Liver (tissue), 8 donors: ENCODE measurements at regions not wholly inside any gene's neighbourhood (a gene's known extent, or its start where the extent isn't known, plus 50 kb on each side); places are given as distances from the start of the nearest gene placed in this dataset.

Experiments used
- DNase-seq: peaks from one replicate; pipeline ENCODE4 v3.0.0-alpha.2; 2017; ENCODE audit warnings: low spot score
- H3K27ac ChIP-seq, 2 donors: one replicate each; pipeline ENCODE4 v1.7.0; 2013; ENCODE audit warnings: inconsistent platforms in 2 of 2, low read length in 2 of 2, control low read depth in 1 of 2, low read depth in 1 of 2, mild to moderate bottlenecking in 1 of 2
- H3K27me3 ChIP-seq, 4 donors: one replicate each; pipeline versions ENCODE4 v1.6.1 to v1.7.0; 2013; ENCODE audit warnings: low read length in 3 of 4, inconsistent platforms in 1 of 4, mild to moderate bottlenecking in 1 of 4, moderate library complexity in 1 of 4; ENCODE audit not compliant: control insufficient read depth in 4 of 4, insufficient read depth in 4 of 4
- H3K36me3 ChIP-seq, 4 donors: one replicate each; pipeline versions ENCODE4 v1.6.1 to v1.7.0; 2013; ENCODE audit warnings: low read length in 3 of 4, mild to moderate bottlenecking in 3 of 4, low read depth in 1 of 4, moderate library complexity in 1 of 4; ENCODE audit not compliant: control insufficient read depth in 4 of 4, insufficient read depth in 3 of 4
- H3K4me1 ChIP-seq, 4 donors: one replicate each; pipeline versions ENCODE4 v1.6.1 to v1.7.0; 2013; ENCODE audit warnings: low read length in 3 of 4, mild to moderate bottlenecking in 3 of 4, moderate library complexity in 1 of 4; ENCODE audit not compliant: control insufficient read depth in 4 of 4, insufficient read depth in 4 of 4
- H3K4me3 ChIP-seq, 3 donors: one replicate each; pipeline versions ENCODE4 v1.6.1 to v1.7.0; 2013; ENCODE audit warnings: low read length in 3 of 3, control low read depth in 1 of 3, low read depth in 1 of 3, mild to moderate bottlenecking in 1 of 3
- H3K9ac ChIP-seq, 2 donors: one replicate each; pipeline ENCODE4 v1.7.0; 2013; ENCODE audit warnings: low read length in 2 of 2, mild to moderate bottlenecking in 2 of 2, moderate library complexity in 2 of 2, control low read depth in 1 of 2, low read depth in 1 of 2
- H3K9me3 ChIP-seq, 4 donors: one replicate each; pipeline versions ENCODE4 v1.6.1 to v1.7.0; 2013; ENCODE audit warnings: low read length in 3 of 4; ENCODE audit not compliant: control insufficient read depth in 4 of 4
- ATF3 ChIP-seq: IDR thresholded peaks from 2 replicates; pipeline ENCODE4 v1.6.1; 2016; ENCODE audit warnings: antibody characterized with exemption
- EGR1 ChIP-seq, 2 donors: IDR thresholded peaks; 2 replicates each; pipeline ENCODE4 v1.6.1; 2016 to 2018; ENCODE audit warnings: antibody characterized with exemption in 2 of 2, low read depth in 2 of 2
- FOXA1 ChIP-seq: IDR thresholded peaks from 2 replicates; pipeline ENCODE4 v1.6.1; 2016; ENCODE audit warnings: antibody characterized with exemption
- FOXA2 ChIP-seq: IDR thresholded peaks from 2 replicates; pipeline ENCODE4 v1.6.1; 2016; ENCODE audit warnings: antibody characterized with exemption
- GABPA ChIP-seq, 2 donors: IDR thresholded peaks in 1 of 2; conservative IDR thresholded peaks in 1 of 2; 2 replicates each; pipeline ENCODE4 v1.6.1; 2016; ENCODE audit warnings: antibody characterized with exemption in 2 of 2, mild to moderate bottlenecking in 1 of 2, moderate library complexity in 1 of 2
- HNF4A ChIP-seq, 2 donors: conservative IDR thresholded peaks; 2 replicates each; pipeline ENCODE4 v1.6.1; 2016; ENCODE audit warnings: antibody characterized with exemption in 2 of 2, mild to moderate bottlenecking in 2 of 2
- HNF4G ChIP-seq: IDR thresholded peaks from 2 replicates; pipeline ENCODE4 v1.6.1; 2016; ENCODE audit warnings: antibody characterized with exemption
- JUND ChIP-seq, 2 donors: IDR thresholded peaks; 2 replicates each; pipeline ENCODE4 v1.6.1; 2016; ENCODE audit warnings: antibody characterized with exemption in 2 of 2
- MAX ChIP-seq: IDR thresholded peaks from 2 replicates; pipeline ENCODE4 v1.6.1; 2016; ENCODE audit warnings: antibody characterized with exemption
- NR2F2 ChIP-seq: IDR thresholded peaks from 2 replicates; pipeline ENCODE4 v1.6.1; 2016; ENCODE audit warnings: antibody characterized with exemption
- RAD21 ChIP-seq, 2 donors: IDR thresholded peaks; 2 replicates each; pipeline ENCODE4 v1.6.1; 2016; ENCODE audit warnings: antibody characterized with exemption in 2 of 2, mild to moderate bottlenecking in 2 of 2
- SP1 ChIP-seq: IDR thresholded peaks from 2 replicates; pipeline ENCODE4 v1.6.1; 2018; ENCODE audit warnings: antibody characterized with exemption, mild to moderate bottlenecking
- TAF1 ChIP-seq: conservative IDR thresholded peaks from 2 replicates; pipeline ENCODE4 v1.6.1; 2016; ENCODE audit warnings: antibody characterized with exemption, mild to moderate bottlenecking
- ZBTB33 ChIP-seq: IDR thresholded peaks from 2 replicates; pipeline ENCODE4 v1.6.1; 2016; ENCODE audit warnings: antibody characterized with exemption
- WGBS: extraction: QIAGEN DNeasy Blood & Tissue Kit; methylation state at CpG from one replicate; pipeline ENCODE4 v1.1.7; 2013; 5-methylcytosine and 5-hydroxymethylcytosine counted together
- TF ChIP-seq, protein P1 (sequence below): fragments of 150-350 bp; IDR thresholded peaks from 2 replicates; pipeline ENCODE4 v1.5.1; 2017; ENCODE audit warnings: improper control_type of control experiment, low read depth, low read length; ENCODE audit not compliant: missing input control
- TF ChIP-seq, protein P2 (sequence below): IDR thresholded peaks from 2 replicates; pipeline ENCODE4 v1.6.1; 2016; ENCODE audit warnings: antibody characterized with exemption, mild to moderate bottlenecking
- donor health status: healthy.
- donor health status: healthy.
- donor health status: healthy.
- donor health status: healthy.
- donor health status: healthy.

GRCh38 chr11:109048098-109048497, 373.9 kb upstream of the C11orf87 start:
- no peak for DNase-seq
- Histone ChIP-seq H3K9me3 (no peaks in the 10 kb centered on the region), H3K4me1 (no peaks in the 10 kb centered on the region), H3K27me3 (no peaks in the 10 kb centered on the region), H3K27ac (no peak overlapping the region), H3K9ac (no peak overlapping the region), H3K4me3 (no peak overlapping the region), H3K36me3 (no peaks in the 10 kb centered on the region)
- TF ChIP-seq HNF4A (conservative IDR thresholded peaks at IDR 0.05) (no peak), GABPA (IDR thresholded peaks at IDR 0.05 in 1 of 2, conservative IDR thresholded peaks at IDR 0.05 in 1 of 2) (no peak), EGR1 (IDR thresholded peaks at IDR 0.05; ENCODE audit: low read depth in 2 of 2) (no peak), HNF4G (no peak), NR2F2 (no peak), FOXA1 (no peak), ATF3 (no peak), TAF1 (no peak), RAD21 (IDR thresholded peaks at IDR 0.05) (no peak)

DNA sequence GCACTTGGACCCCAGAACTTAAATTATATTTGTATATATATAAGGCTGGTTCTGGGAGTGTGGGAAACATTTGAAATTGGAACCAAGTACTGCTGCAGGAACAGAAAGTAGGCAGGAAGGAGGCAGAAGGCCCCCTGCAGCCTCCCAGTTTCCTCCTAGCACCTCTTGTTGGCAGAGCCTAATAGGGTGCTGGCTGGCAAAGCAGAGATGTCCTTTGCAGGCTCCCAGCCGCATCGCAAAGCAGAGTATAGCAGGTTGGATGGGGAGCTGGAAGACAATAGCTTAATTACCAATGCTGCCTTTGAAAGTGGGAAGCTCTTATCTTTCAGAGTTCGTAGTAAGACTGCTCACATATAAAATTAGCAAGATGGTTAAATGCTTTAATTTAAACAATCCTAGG, 370.8 kb upstream of the C11orf87 start:
- H3K4me1 ChIP-seq, result no peaks in the 10 kb centered on the region
- no peaks in the 10 kb centered on the region for H3K9me3 ChIP-seq
- WGBS, result 52% methylated on average over 3 of the region's 3 CpGs
- H3K4me3 ChIP-seq, result no peak overlapping the region
- no peak overlapping the region for H3K27ac ChIP-seq
- H3K27me3 ChIP-seq, result peaks cover 0 to 2% (median 0%) of the 10 kb centered on the region in 4 donors
- no peak for TF ChIP-seq TAF1
- TF ChIP-seq HNF4A (conservative IDR thresholded peaks at IDR 0.05), result no peak
- TF ChIP-seq EGR1 (IDR thresholded peaks at IDR 0.05; ENCODE audit: low read depth in 2 of 2), result no peak
- TF ChIP-seq JUND (IDR thresholded peaks at IDR 0.05), result no peak
- TF ChIP-seq ATF3, result no peak
- TF ChIP-seq, protein P1, sequence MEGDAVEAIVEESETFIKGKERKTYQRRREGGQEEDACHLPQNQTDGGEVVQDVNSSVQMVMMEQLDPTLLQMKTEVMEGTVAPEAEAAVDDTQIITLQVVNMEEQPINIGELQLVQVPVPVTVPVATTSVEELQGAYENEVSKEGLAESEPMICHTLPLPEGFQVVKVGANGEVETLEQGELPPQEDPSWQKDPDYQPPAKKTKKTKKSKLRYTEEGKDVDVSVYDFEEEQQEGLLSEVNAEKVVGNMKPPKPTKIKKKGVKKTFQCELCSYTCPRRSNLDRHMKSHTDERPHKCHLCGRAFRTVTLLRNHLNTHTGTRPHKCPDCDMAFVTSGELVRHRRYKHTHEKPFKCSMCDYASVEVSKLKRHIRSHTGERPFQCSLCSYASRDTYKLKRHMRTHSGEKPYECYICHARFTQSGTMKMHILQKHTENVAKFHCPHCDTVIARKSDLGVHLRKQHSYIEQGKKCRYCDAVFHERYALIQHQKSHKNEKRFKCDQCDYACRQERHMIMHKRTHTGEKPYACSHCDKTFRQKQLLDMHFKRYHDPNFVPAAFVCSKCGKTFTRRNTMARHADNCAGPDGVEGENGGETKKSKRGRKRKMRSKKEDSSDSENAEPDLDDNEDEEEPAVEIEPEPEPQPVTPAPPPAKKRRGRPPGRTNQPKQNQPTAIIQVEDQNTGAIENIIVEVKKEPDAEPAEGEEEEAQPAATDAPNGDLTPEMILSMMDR, result no peak
- TF ChIP-seq MAX, result no peak
- TF ChIP-seq, protein P2, sequence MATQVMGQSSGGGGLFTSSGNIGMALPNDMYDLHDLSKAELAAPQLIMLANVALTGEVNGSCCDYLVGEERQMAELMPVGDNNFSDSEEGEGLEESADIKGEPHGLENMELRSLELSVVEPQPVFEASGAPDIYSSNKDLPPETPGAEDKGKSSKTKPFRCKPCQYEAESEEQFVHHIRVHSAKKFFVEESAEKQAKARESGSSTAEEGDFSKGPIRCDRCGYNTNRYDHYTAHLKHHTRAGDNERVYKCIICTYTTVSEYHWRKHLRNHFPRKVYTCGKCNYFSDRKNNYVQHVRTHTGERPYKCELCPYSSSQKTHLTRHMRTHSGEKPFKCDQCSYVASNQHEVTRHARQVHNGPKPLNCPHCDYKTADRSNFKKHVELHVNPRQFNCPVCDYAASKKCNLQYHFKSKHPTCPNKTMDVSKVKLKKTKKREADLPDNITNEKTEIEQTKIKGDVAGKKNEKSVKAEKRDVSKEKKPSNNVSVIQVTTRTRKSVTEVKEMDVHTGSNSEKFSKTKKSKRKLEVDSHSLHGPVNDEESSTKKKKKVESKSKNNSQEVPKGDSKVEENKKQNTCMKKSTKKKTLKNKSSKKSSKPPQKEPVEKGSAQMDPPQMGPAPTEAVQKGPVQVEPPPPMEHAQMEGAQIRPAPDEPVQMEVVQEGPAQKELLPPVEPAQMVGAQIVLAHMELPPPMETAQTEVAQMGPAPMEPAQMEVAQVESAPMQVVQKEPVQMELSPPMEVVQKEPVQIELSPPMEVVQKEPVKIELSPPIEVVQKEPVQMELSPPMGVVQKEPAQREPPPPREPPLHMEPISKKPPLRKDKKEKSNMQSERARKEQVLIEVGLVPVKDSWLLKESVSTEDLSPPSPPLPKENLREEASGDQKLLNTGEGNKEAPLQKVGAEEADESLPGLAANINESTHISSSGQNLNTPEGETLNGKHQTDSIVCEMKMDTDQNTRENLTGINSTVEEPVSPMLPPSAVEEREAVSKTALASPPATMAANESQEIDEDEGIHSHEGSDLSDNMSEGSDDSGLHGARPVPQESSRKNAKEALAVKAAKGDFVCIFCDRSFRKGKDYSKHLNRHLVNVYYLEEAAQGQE, result no peak
- TF ChIP-seq FOXA2, result no peak
- TF ChIP-seq ZBTB33, result no peak
- TF ChIP-seq NR2F2, result no peak
- no peak for TF ChIP-seq HNF4G
- no peak for TF ChIP-seq GABPA (IDR thresholded peaks at IDR 0.05 in 1 of 2, conservative IDR thresholded peaks at IDR 0.05 in 1 of 2)
- no peak for TF ChIP-seq SP1
- H3K9ac ChIP-seq, result no peak overlapping the region
- no peaks in the 10 kb centered on the region for H3K36me3 ChIP-seq
- DNase-seq, result no peak
